Tibial artery (tissue), 4 donors: ENCODE measurements at regions not wholly inside any gene's neighbourhood (a gene's known extent, or its start where the extent isn't known, plus 50 kb on each side); places are given as distances from the start of the nearest gene placed in this dataset.

Experiments used
- DNase-seq, 2 donors: peaks; one replicate each; pipeline ENCODE4 v3.0.0-alpha.2; 2019
- H3K27ac ChIP-seq, 2 donors: fragments of 200-600 bp; sonication (generic) in 1 of 2; 1 replicate in 1 of 2; 2 replicates in 1 of 2; pipeline ENCODE4 v1.5.1; 2018 to 2019; ENCODE audit warnings: mild to moderate bottlenecking in 1 of 2
- H3K27me3 ChIP-seq, 2 donors: fragments of 200-600 bp; sonication (generic) in 1 of 2; one replicate each; pipeline versions ENCODE4 v1.5.1 to v1.6.0; 2016 to 2019
- H3K36me3 ChIP-seq, 3 donors: fragments of 200-600 bp; sonication (generic) in 2 of 3; one replicate each; pipeline ENCODE4 v1.5.1; 2016 to 2019; ENCODE audit warnings: mild to moderate bottlenecking in 2 of 3
- H3K4me1 ChIP-seq, 4 donors: fragments of 200-600 bp; sonication (generic) in 2 of 4; 1 replicate in 3 of 4; 2 replicates in 1 of 4; pipeline ENCODE4 v1.5.1; 2016 to 2019
- H3K4me3 ChIP-seq, 2 donors: fragments of 200-600 bp; sonication (generic) in 1 of 2; 1 replicate in 1 of 2; 2 replicates in 1 of 2; pipeline ENCODE4 v1.5.1; 2018 to 2019; ENCODE audit warnings: mild to moderate bottlenecking in 2 of 2
- H3K9me3 ChIP-seq, 3 donors: fragments of 200-600 bp; sonication (generic) in 1 of 3; one replicate each; pipeline ENCODE4 v1.5.1; 2016 to 2019
- intact Hi-C: fragments of 100-400 bp; cut with DNase I; formaldehyde crosslinking; loops from one replicate; pipeline ENCODE4 v1.15.0; 2023; ENCODE audit warnings: low total_unique reads
- TF ChIP-seq, protein P1 (sequence below), 2 experiments: fragments of 200-600 bp in 1 of 2; fragments of 450-650 bp in 1 of 2; IDR thresholded peaks; one replicate each; pipeline ENCODE4 v1.5.1; 2017 to 2019; ENCODE audit warnings: antibody characterized with exemption in 2 of 2, mild to moderate bottlenecking in 1 of 2, moderate library complexity in 1 of 2

DNA sequence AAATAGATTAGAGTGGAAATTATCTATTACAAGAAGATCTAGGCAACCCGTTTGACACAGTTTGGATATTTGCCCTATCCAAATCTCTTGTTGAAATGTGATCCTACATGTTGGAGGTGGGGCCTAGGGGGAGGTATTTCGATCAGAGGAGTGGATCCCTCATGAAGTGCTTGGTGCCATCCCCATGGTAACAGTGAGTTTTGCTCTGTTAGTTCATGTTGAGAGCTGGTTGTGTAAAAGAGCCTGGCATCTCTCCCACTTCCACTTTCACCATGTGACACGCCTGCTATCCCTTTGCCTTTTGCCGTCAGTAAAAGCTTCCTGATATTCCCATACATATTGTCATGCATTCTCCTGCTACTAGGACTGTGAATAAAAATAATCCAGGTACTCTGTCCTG, 66.4 kb upstream of the FLRT2 start:
- Histone ChIP-seq H3K27me3 (no peaks in the 10 kb centered on the region), H3K27ac (no peak overlapping the region), H3K4me1 (no peaks in the 10 kb centered on the region), H3K4me3 (no peak overlapping the region), H3K36me3 (no peaks in the 10 kb centered on the region), H3K9me3 (no peaks in the 10 kb centered on the region)
- intact Hi-C loops, result no loop called here
- DNase-seq, result peak in 1 of 2 donors; percentile 40
- TF ChIP-seq, protein P1, sequence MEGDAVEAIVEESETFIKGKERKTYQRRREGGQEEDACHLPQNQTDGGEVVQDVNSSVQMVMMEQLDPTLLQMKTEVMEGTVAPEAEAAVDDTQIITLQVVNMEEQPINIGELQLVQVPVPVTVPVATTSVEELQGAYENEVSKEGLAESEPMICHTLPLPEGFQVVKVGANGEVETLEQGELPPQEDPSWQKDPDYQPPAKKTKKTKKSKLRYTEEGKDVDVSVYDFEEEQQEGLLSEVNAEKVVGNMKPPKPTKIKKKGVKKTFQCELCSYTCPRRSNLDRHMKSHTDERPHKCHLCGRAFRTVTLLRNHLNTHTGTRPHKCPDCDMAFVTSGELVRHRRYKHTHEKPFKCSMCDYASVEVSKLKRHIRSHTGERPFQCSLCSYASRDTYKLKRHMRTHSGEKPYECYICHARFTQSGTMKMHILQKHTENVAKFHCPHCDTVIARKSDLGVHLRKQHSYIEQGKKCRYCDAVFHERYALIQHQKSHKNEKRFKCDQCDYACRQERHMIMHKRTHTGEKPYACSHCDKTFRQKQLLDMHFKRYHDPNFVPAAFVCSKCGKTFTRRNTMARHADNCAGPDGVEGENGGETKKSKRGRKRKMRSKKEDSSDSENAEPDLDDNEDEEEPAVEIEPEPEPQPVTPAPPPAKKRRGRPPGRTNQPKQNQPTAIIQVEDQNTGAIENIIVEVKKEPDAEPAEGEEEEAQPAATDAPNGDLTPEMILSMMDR (IDR thresholded peaks at IDR 0.05), result no peak

DNA sequence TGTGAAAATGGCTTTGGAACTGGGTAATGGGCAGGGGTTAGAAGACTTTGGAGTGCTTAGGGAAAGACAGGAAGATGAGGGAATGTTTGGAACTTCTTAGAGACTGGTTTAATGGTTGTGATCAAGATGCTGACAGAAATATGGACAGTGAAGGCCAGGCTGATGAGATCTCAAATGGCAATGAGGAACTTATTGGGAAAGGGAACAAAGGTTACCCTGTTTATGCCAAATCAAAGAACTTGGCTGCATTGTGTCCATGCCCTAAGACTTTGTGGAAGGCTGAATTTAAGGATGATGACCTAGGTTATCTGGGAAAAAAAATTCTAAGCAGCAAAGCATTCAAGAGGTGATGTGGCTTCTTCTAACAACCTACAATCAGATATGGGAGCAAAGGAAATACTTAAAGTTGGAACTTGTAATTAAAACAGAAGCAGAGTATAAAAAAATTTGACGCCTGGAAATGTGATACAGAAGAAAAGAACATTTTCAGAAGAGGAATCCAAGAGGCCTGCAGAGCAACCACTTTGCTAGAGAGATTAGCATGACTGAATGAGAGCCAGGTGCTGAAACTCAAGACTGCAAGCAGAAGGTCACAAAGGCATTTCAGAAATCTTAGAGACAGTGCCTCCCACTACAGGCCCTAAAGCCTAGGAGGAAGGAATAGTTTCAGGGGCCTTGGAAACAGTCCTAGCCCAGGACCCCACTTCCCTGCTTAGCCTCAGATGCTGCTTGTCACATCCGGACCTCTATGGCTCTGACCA, 65.6 kb upstream of the FLRT2 start:
- no peak for DNase-seq
- Histone ChIP-seq H3K4me3 (no peak overlapping the region), H3K27me3 (no peaks in the 10 kb centered on the region), H3K36me3 (no peaks in the 10 kb centered on the region), H3K27ac (no peak overlapping the region), H3K4me1 (no peaks in the 10 kb centered on the region), H3K9me3 (no peaks in the 10 kb centered on the region)
- intact Hi-C loops, result no loop called here
- TF ChIP-seq, protein P1 (IDR thresholded peaks at IDR 0.05), result no peak

DNA sequence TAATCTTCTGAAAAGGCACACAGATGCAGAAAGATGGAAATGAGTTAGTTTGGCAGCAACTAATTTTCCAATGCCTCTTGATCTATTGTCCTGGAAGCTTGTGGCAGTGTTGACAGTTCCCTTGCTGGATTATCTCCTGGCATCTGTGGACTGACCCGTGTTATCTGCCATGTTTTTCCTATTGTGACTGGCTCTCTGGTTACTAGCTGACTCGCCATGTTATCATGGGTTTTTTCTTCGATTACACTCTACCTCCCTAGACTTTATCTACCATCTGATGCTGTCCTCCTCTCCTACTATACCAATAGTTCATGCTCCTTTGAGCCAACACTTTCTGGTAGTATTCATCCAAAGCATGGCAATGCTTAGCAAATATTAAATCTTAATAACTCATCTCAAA, 63.3 kb upstream of the FLRT2 start:
- TF ChIP-seq, protein P1 (IDR thresholded peaks at IDR 0.05), result no peak
- Histone ChIP-seq H3K27me3 (no peaks in the 10 kb centered on the region), H3K4me3 (no peak overlapping the region), H3K4me1 (peaks cover 0 to 7% (median 0%) of the 10 kb centered on the region in 4 donors), H3K27ac (no peak overlapping the region), H3K9me3 (no peaks in the 10 kb centered on the region), H3K36me3 (no peaks in the 10 kb centered on the region)
- intact Hi-C loops, result no loop called here
- DNase-seq, result no peak

GRCh38 chr14:85468816-85469215, 61.1 kb upstream of the FLRT2 start:
- no peak for DNase-seq
- Histone ChIP-seq H3K27me3 (no peaks in the 10 kb centered on the region), H3K9me3 (no peaks in the 10 kb centered on the region), H3K4me3 (no peak overlapping the region), H3K27ac (no peak overlapping the region), H3K4me1 (peaks cover 0 to 8% (median 0%) of the 10 kb centered on the region in 4 donors), H3K36me3 (no peaks in the 10 kb centered on the region)
- intact Hi-C loops, result no loop called here
- TF ChIP-seq, protein P1 (IDR thresholded peaks at IDR 0.05), result no peak

DNA sequence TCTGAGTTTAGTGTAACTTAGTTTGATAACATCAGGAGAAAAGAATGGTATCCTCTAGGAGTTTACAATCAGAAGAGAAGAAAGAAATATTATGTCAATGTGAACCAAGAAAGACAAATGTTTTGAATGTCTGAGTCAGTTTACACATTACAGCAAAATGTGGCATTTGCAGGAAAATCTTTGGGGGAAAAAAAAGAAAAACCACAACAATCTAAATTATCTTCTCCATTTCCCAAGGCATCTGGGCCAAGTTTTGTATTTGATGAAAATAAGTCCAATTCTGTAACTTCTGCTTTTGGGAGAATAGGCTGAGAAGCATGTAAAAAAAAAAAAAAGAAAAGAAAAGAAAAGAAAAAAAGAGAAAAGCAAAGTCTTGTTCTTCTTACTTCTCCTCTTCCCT, 58.8 kb upstream of the FLRT2 start:
- Histone ChIP-seq H3K4me3 (no peak overlapping the region), H3K9me3 (no peaks in the 10 kb centered on the region), H3K27me3 (no peaks in the 10 kb centered on the region), H3K4me1 (peaks cover 0 to 8% (median 0%) of the 10 kb centered on the region in 4 donors), H3K27ac (no peak overlapping the region), H3K36me3 (no peaks in the 10 kb centered on the region)
- TF ChIP-seq, protein P1 (IDR thresholded peaks at IDR 0.05), result no peak
- DNase-seq, result no peak
- intact Hi-C loops, result no loop called here
